GM23338 (cell line): ENCODE measurements at regions not wholly inside any gene's neighbourhood (a gene's known extent, or its start where the extent isn't known, plus 50 kb on each side); places are given as distances from the start of the nearest gene placed in this dataset.

Experiments
- CTCF ChIP-seq, 2 experiments: fragments of 200-600 bp in 1 of 2; sonication (generic) in 1 of 2; conservative IDR thresholded peaks; 2 replicates each; pipeline versions ENCODE4 v1.5.1 to v1.6.1; 2016 to 2017; ENCODE audit warnings: antibody characterized with exemption in 2 of 2, low read depth in 2 of 2, mild to moderate bottlenecking in 2 of 2, moderate library complexity in 1 of 2
- ETS1 ChIP-seq: IDR thresholded peaks from 2 replicates; pipeline ENCODE4 v1.6.1; 2016; ENCODE audit warnings: antibody characterized with exemption
- EZH2 ChIP-seq: fragments of 200-600 bp; sonication (generic); IDR thresholded peaks from one replicate; pipeline ENCODE4 v1.8.0; 2017; ENCODE audit warnings: antibody characterized with exemption, mild to moderate bottlenecking, low read depth; ENCODE audit not compliant: unreplicated experiment
- EZH2phosphoT487 ChIP-seq: fragments of 200-600 bp; sonication (generic); IDR thresholded peaks from one replicate; pipeline ENCODE4 v1.8.1; 2018; ENCODE audit warnings: antibody characterized with exemption; ENCODE audit not compliant: unreplicated experiment
- JUNB ChIP-seq: IDR thresholded peaks from one replicate; pipeline ENCODE4 v1.6.1; 2016; ENCODE audit warnings: antibody characterized with exemption; ENCODE audit not compliant: unreplicated experiment
- POLR2AphosphoS5 ChIP-seq: IDR thresholded peaks from 2 replicates; pipeline ENCODE4 v1.6.1; 2016; ENCODE audit warnings: antibody characterized with exemption, low read depth
- STAT1 ChIP-seq: IDR thresholded peaks from one replicate; pipeline ENCODE4 v1.6.1; 2016; ENCODE audit warnings: antibody characterized with exemption; ENCODE audit not compliant: unreplicated experiment
- ZNF114 ChIP-seq: fragments of 250-450 bp; sonication (Bioruptor Pico); IDR thresholded peaks from 2 replicates; pipeline ENCODE4 v1.5.0; 2020; ENCODE audit warnings: mild to moderate bottlenecking, moderate library complexity
- ZNF331 ChIP-seq: fragments of 250-450 bp; sonication (Bioruptor Pico); IDR thresholded peaks from 2 replicates; pipeline ENCODE4 v1.5.0; 2020; ENCODE audit warnings: low read depth, mild to moderate bottlenecking, moderate library complexity
- ZNF462 ChIP-seq: fragments of 250-450 bp; sonication (Bioruptor Pico); IDR thresholded peaks from 2 replicates; pipeline ENCODE4 v1.5.0; 2020; ENCODE audit warnings: mild to moderate bottlenecking, moderate library complexity

GRCh38 chr7:136245327-136246004 is 268.3 kb upstream of the MTPN start (continued):
- TF ChIP-seq ZNF462 (CRISPR knock-in tag): no peak
- TF ChIP-seq POLR2AphosphoS5: no peak
- no peak for TF ChIP-seq STAT1
- no peak for TF ChIP-seq EZH2
- TF ChIP-seq EZH2phosphoT487: no peak
- no peak for TF ChIP-seq ZNF331 (CRISPR knock-in tag)
- TF ChIP-seq ETS1: no peak
- TF ChIP-seq ZNF114 (CRISPR knock-in tag): no peak
- TF ChIP-seq JUNB: no peak
- TF ChIP-seq CTCF (conservative IDR thresholded peaks at IDR 0.05; ENCODE audit: low read depth in 2 of 2): no peak
